GM12878 (cell line): ENCODE measurements at regions not wholly inside any gene's neighbourhood (a gene's known extent, or its start where the extent isn't known, plus 50 kb on each side); places are given as distances from the start of the nearest gene placed in this dataset.

Experiments
- CREM ChIP-seq: IDR thresholded peaks from 2 replicates; pipeline ENCODE4 v1.6.1; 2014; ENCODE audit warnings: antibody characterized with exemption, low read depth
- EP300 ChIP-seq, 2 experiments: fragments of 150-350 bp in 1 of 2; IDR thresholded peaks; 2 replicates each; pipeline ENCODE4 v1.6.1; 2011 to 2012; ENCODE audit warnings: low read depth in 2 of 2, low read length in 2 of 2, borderline replicate concordance in 1 of 2, improper control_type of control experiment in 1 of 2, inconsistent platforms in 1 of 2; ENCODE audit not compliant: control insufficient read depth in 1 of 2
- EZH2 ChIP-seq: IDR thresholded peaks from 2 replicates; pipeline ENCODE4 v1.6.1; 2012; ENCODE audit warnings: low read depth, mild to moderate bottlenecking, control low read depth, inconsistent platforms, low read length, borderline replicate concordance; ENCODE audit not compliant: control insufficient read depth
- MXI1 ChIP-seq: fragments of 150-350 bp; IDR thresholded peaks from 2 replicates; pipeline ENCODE4 v1.6.1; 2011; ENCODE audit warnings: low read depth, mild to moderate bottlenecking, inconsistent platforms, low read length, improper control_type of control experiment
- NR2C2 ChIP-seq: IDR thresholded peaks from 2 replicates; pipeline ENCODE4 v1.6.1; 2011; ENCODE audit warnings: borderline replicate concordance, low read depth; ENCODE audit not compliant: control insufficient read depth, insufficient read length
- POLR2A ChIP-seq: IDR thresholded peaks from 2 replicates; pipeline ENCODE4 v1.6.1; 2011; ENCODE audit warnings: low read depth, mild to moderate bottlenecking, low read length
- RCOR1 ChIP-seq: conservative IDR thresholded peaks from 2 replicates; pipeline ENCODE4 v1.6.1; 2012; ENCODE audit warnings: low read depth, low read length, improper control_type of control experiment
- TCF7 ChIP-seq: IDR thresholded peaks from 2 replicates; pipeline ENCODE4 v1.6.1; 2014; ENCODE audit warnings: antibody characterized with exemption, borderline replicate concordance

DNA sequence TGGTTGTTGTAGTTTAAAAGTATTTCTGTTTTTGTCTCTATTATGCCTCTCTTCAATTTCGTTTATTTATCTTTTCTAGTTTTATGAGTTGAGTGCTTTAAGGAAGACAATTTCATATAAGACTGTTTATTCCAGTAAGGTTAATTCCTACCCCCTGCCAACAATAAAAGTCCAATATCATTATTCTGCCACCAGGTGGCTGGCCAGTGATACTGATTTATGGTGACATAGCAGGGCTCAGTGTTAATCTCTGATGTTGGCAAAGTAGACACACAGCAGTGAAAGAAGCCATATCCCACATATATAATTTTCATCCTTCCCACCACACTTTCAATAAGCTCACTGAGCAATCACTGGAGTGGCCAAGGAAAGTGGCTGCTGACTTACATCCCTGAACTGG lies 69.0 kb upstream of the BMP4 start:
- TF ChIP-seq TCF7 (no peak), EP300 (IDR thresholded peaks at IDR 0.05; ENCODE audit: borderline replicate concordance in 1 of 2, control insufficient read depth in 1 of 2, low read depth in 2 of 2, low read length in 2 of 2) (no peak), NR2C2 (no peak), RCOR1 (no peak), CREM (no peak), EZH2 (no peak), POLR2A (no peak), MXI1 (no peak)
